PC-9 (cell line): ENCODE measurements at regions not wholly inside any gene's neighbourhood (a gene's known extent, or its start where the extent isn't known, plus 50 kb on each side); places are given as distances from the start of the nearest gene placed in this dataset.

Source experiments
- BruUV-seq: library from RNA; stranded (reverse); fragments of 400-500 nt; replicated peaks from 2 replicates; lab custom pipeline; 2021; lab: Mats Ljungman, UMichigan
- CTCF ChIA-PET: fragments of 300-600 bp; sonication (Branson Sonifier 250); formaldehyde crosslinking; loops from one replicate; lab custom pipeline; 2022; ENCODE audit warnings: antibody characterized with exemption; lab: Charles Lee
- POLR2A ChIA-PET: fragments of 300-600 bp; sonication (Branson Sonifier 250); formaldehyde crosslinking; loops from one replicate; lab custom pipeline; 2022; ENCODE audit warnings: antibody characterized with exemption; ENCODE audit not compliant: unreplicated experiment; lab: Charles Lee
- DNase-seq, 2 experiments: peaks; one replicate each; pipeline versions ENCODE4 v3.0.0 to v3.0.0-alpha.2; 2015 to 2022; ENCODE audit warnings: mixed read lengths in 1 of 2
- H2AFZ ChIP-seq: fragments of 200-600 bp; sonication (generic); 2 replicates; pipeline ENCODE4 v1.8.1; 2017; ENCODE audit warnings: antibody characterized with exemption
- H3F3A ChIP-seq: fragments of 200-600 bp; sonication (generic); 2 replicates; pipeline ENCODE4 v1.8.1; 2017; ENCODE audit warnings: antibody characterized with exemption, mild to moderate bottlenecking, low read depth; ENCODE audit not compliant: insufficient read depth
- H3K27ac ChIP-seq: fragments of 200-600 bp; sonication (generic); 2 replicates; pipeline ENCODE4 v1.6.1; 2016; ENCODE audit warnings: mixed run types
- H3K27me3 ChIP-seq: fragments of 200-600 bp; sonication (generic); 2 replicates; pipeline ENCODE4 v1.6.1; 2016; ENCODE audit warnings: low read depth, mixed run types; ENCODE audit not compliant: insufficient read depth
- H3K36me3 ChIP-seq: fragments of 200-600 bp; sonication (generic); 2 replicates; pipeline ENCODE4 v1.6.1; 2016; ENCODE audit warnings: low read depth, mixed run types
- H3K4me1 ChIP-seq: fragments of 200-600 bp; sonication (generic); replicated peaks from 2 replicates; pipeline ENCODE4 v1.6.1; 2016; ENCODE audit warnings: mixed run types; ENCODE audit not compliant: insufficient read depth
- H3K4me2 ChIP-seq: fragments of 200-600 bp; sonication (generic); 2 replicates; pipeline ENCODE4 v1.6.1; 2017; ENCODE audit warnings: mixed run types
- H3K4me3 ChIP-seq: fragments of 200-600 bp; sonication (generic); 2 replicates; pipeline ENCODE4 v1.6.1; 2016; ENCODE audit warnings: mixed run types
- H3K79me2 ChIP-seq: fragments of 200-600 bp; sonication (generic); 2 replicates; pipeline ENCODE4 v1.6.1; 2017; ENCODE audit warnings: low read depth, mixed run types
- H3K9me2 ChIP-seq: fragments of 200-600 bp; sonication (generic); 2 replicates; pipeline ENCODE4 v1.8.1; 2017; ENCODE audit warnings: mild to moderate bottlenecking; ENCODE audit not compliant: insufficient read depth
- H3K9me3 ChIP-seq: fragments of 200-600 bp; sonication (generic); 2 replicates; pipeline ENCODE4 v1.8.1; 2016; ENCODE audit warnings: low read depth; ENCODE audit not compliant: insufficient read depth
- H4K20me1 ChIP-seq: fragments of 200-600 bp; sonication (generic); 2 replicates; pipeline ENCODE4 v1.8.1; 2017; ENCODE audit not compliant: insufficient read depth
- EZH2 ChIP-seq: fragments of 200-600 bp; sonication (generic); IDR thresholded peaks from 2 replicates; pipeline ENCODE4 v1.8.0; 2017; ENCODE audit warnings: antibody characterized with exemption, low read depth
- intact Hi-C: fragments of 100-400 bp; cut with micrococcal nuclease; formaldehyde crosslinking; loops from one replicate; pipeline ENCODE4 v1.10.0; 2022; ENCODE audit not compliant: unreplicated experiment
- TF ChIP-seq, protein P1 (sequence below): fragments of 200-600 bp; sonication (generic); conservative IDR thresholded peaks from 2 replicates; pipeline ENCODE4 v1.6.1; 2017; ENCODE audit warnings: mixed run types, antibody characterized with exemption, mild to moderate bottlenecking, moderate library complexity

DNA sequence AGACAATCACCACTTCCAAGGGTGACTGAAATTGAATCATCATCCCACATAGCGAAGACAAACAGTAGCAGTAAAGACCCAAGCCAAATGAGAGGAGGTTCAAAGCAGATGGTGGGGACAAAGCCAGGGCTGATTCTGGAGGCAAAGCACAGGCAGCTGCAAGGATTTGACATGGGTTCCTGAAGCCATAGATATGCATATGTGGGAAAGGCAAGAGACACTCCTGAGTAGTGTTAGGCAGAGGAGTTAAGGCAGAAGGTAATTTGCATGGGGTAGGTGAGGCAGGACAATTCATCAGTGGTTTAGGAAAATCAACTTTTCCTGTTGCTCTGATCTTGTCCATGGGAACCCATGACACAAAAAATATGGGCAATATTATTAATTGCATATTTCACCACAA lies 462.8 kb downstream of the FAM181B start:
- no peak for DNase-seq
- Histone ChIP-seq H3K9me2 (no peaks in the 10 kb centered on the region), H3K9me3 (no peaks in the 10 kb centered on the region), H3K27ac (no peak overlapping the region), H3K27me3 (no peaks in the 10 kb centered on the region), H3K4me1 (no peaks in the 10 kb centered on the region), H3K36me3 (no peaks in the 10 kb centered on the region), H3F3A (no peaks in the 10 kb centered on the region), H3K79me2 (no peaks in the 10 kb centered on the region), H3K4me3 (no peak overlapping the region), H2AFZ (no peak overlapping the region), H4K20me1 (no peaks in the 10 kb centered on the region), H3K4me2 (no peak overlapping the region)
- intact Hi-C loops = no loop called here
- no TSS peak for BruUV-seq
- ChIA-PET POLR2A (no interaction called here), CTCF (no interaction called here)
- TF ChIP-seq EZH2 = no peak
- TF ChIP-seq, protein P1, sequence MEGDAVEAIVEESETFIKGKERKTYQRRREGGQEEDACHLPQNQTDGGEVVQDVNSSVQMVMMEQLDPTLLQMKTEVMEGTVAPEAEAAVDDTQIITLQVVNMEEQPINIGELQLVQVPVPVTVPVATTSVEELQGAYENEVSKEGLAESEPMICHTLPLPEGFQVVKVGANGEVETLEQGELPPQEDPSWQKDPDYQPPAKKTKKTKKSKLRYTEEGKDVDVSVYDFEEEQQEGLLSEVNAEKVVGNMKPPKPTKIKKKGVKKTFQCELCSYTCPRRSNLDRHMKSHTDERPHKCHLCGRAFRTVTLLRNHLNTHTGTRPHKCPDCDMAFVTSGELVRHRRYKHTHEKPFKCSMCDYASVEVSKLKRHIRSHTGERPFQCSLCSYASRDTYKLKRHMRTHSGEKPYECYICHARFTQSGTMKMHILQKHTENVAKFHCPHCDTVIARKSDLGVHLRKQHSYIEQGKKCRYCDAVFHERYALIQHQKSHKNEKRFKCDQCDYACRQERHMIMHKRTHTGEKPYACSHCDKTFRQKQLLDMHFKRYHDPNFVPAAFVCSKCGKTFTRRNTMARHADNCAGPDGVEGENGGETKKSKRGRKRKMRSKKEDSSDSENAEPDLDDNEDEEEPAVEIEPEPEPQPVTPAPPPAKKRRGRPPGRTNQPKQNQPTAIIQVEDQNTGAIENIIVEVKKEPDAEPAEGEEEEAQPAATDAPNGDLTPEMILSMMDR = no peak

DNA sequence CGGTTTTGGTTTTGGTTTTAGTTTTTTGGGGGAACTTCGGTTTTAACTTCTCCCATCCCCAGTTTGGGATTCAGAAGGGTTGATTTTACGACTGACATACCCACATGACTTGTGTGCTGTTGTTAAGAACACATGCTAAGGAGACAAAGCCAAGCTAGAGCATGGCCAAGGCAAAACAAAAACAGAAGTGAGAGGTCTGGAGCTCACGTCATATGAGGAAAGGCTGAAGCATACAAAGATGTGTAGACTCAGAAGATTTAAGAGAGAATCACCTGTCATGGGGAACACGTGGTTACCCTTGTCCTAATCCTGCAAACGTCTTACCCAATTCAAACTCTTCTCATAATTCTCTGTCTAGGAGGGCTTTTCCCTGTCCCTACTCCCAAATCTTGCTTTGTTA lies 465.0 kb downstream of the FAM181B start:
- H4K20me1 ChIP-seq = no peaks in the 10 kb centered on the region
- H2AFZ ChIP-seq = no peak overlapping the region
- H3K27me3 ChIP-seq = no peaks in the 10 kb centered on the region
- no peaks in the 10 kb centered on the region for H3K4me1 ChIP-seq
- H3K27ac ChIP-seq = no peak overlapping the region
- BruUV-seq = no TSS peak
- no peaks in the 10 kb centered on the region for H3K9me2 ChIP-seq
- no peak overlapping the region for H3K4me2 ChIP-seq
- ChIA-PET POLR2A (no interaction called here), CTCF (no interaction called here)
- no peaks in the 10 kb centered on the region for H3K36me3 ChIP-seq
- DNase-seq = no peak
- no peaks in the 10 kb centered on the region for H3F3A ChIP-seq
- TF ChIP-seq, protein P1 = no peak
- no peak for TF ChIP-seq EZH2
- no peaks in the 10 kb centered on the region for H3K9me3 ChIP-seq
- intact Hi-C loops = no loop called here
- no peak overlapping the region for H3K4me3 ChIP-seq
- H3K79me2 ChIP-seq = no peaks in the 10 kb centered on the region

DNA sequence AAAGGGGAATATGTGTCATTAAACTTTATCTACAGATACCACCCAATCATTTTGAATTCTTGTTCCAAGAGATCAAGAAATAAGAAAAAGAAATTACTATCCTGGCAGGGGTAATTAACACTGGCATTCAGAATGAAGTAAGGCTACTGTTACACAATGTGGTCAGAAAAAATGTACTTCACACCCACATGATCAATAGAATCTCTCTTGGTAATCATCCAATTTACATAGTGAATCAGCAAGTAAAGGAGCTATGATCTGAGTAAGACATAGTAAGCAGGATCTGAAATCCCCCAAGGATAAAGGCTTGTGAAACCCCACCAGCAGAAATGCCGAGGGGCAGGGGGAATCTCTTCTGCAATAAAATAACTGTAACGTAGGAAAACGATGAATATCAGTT lies 466.5 kb downstream of the FAM181B start:
- no peaks in the 10 kb centered on the region for H3F3A ChIP-seq
- no peaks in the 10 kb centered on the region for H3K4me1 ChIP-seq
- no peaks in the 10 kb centered on the region for H3K79me2 ChIP-seq
- no peaks in the 10 kb centered on the region for H3K9me2 ChIP-seq
- CTCF ChIA-PET = no interaction called here
- TF ChIP-seq EZH2 = no peak
- TF ChIP-seq, protein P1 = no peak
- no peak overlapping the region for H3K4me2 ChIP-seq
- H3K36me3 ChIP-seq = no peaks in the 10 kb centered on the region
- DNase-seq = peak in 1 of 2 experiments; percentile 60
- H4K20me1 ChIP-seq = no peaks in the 10 kb centered on the region
- no TSS peak for BruUV-seq
- no peaks in the 10 kb centered on the region for H3K27me3 ChIP-seq
- intact Hi-C loops = no loop called here
- no peak overlapping the region for H3K27ac ChIP-seq
- H3K4me3 ChIP-seq = no peak overlapping the region
- no peaks in the 10 kb centered on the region for H3K9me3 ChIP-seq
- no peak overlapping the region for H2AFZ ChIP-seq
- POLR2A ChIA-PET = no interaction called here
